Left lung (tissue), 4 donors: ENCODE measurements at regions not wholly inside any gene's neighbourhood (a gene's known extent, or its start where the extent isn't known, plus 50 kb on each side); places are given as distances from the start of the nearest gene placed in this dataset.

Experiments used
- ATAC-seq: fragments of 200-7000 bp; cut with Tn5 transposase; one replicate; pipeline ENCODE4 v1.9.1; 2020; ENCODE audit warnings: moderate library complexity
- DNase-seq, 4 donors: peaks; one replicate each; pipeline ENCODE4 v3.0.0-alpha.2; 2013 to 2020
- H3K27ac ChIP-seq, 2 donors: fragments of 200-600 bp; sonication (generic) in 1 of 2; one replicate each; pipeline versions ENCODE4 v1.5.0 to v1.8.0; 2020 to 2021
- H3K27me3 ChIP-seq, 2 donors: fragments of 200-600 bp; sonication (generic) in 1 of 2; one replicate each; pipeline versions ENCODE4 v1.5.0 to v1.8.0; 2020 to 2021
- H3K36me3 ChIP-seq, 2 donors: fragments of 200-600 bp; sonication (generic) in 1 of 2; one replicate each; pipeline versions ENCODE4 v1.5.0 to v1.8.0; 2020 to 2021
- H3K4me1 ChIP-seq, 2 donors: fragments of 200-600 bp; one replicate each; pipeline ENCODE4 v1.8.0; 2021
- H3K4me3 ChIP-seq, 2 donors: fragments of 200-600 bp; sonication (generic) in 1 of 2; one replicate each; pipeline versions ENCODE4 v1.5.0 to v1.8.0; 2020 to 2021; ENCODE audit warnings: mild to moderate bottlenecking in 1 of 2
- H3K9me3 ChIP-seq, 2 donors: fragments of 200-600 bp; sonication (generic) in 1 of 2; one replicate each; pipeline versions ENCODE4 v1.5.0 to v1.8.0; 2020 to 2021
- CTCF ChIP-seq, 2 donors: fragments of 200-600 bp; sonication (generic) in 1 of 2; IDR thresholded peaks; one replicate each; pipeline versions ENCODE4 v1.5.0 to v1.8.0; 2021; ENCODE audit warnings: antibody characterized with exemption in 2 of 2
- intact Hi-C, 2 donors: fragments of 100-400 bp; cut with DNase I; formaldehyde crosslinking; loops; one replicate each; pipeline versions ENCODE4 v1.11.2 to v1.14.2; 2022
- donor health status: DM: no; HTN: yes; CAD: no.
- donor health status: DM: no; HTN: no; CAD: no.

DNA sequence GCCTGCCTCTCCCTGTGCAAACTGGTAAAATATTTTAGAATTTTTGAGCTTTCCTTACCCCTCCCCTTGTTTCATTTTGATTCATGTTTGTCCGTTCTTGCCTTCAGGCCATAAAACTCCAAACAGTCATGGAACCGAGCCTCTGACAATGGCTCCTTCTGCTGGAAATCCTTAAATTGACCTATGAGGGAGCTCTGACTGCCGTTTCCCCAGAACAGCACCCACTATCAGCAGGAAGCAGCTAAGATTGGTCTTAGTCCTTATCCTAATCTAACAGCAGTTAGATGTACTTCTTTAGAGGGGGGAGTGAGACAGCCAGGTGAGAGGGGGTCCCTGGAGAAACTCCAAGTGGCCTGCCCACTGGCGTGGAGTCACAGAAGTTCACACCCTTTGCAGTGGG, 106.7 kb downstream of the FAM174A start:
- no peaks in the 10 kb centered on the region for H3K9me3 ChIP-seq
- no peak overlapping the region for H3K4me3 ChIP-seq
- H3K4me1 ChIP-seq: no peaks in the 10 kb centered on the region
- no peaks in the 10 kb centered on the region for H3K36me3 ChIP-seq
- intact Hi-C loops: no loop called here
- TF ChIP-seq CTCF (IDR thresholded peaks at IDR 0.05): no peak
- no peak for DNase-seq
- no peak overlapping the region for H3K27ac ChIP-seq
- ATAC-seq: no peak
- no peaks in the 10 kb centered on the region for H3K27me3 ChIP-seq

DNA sequence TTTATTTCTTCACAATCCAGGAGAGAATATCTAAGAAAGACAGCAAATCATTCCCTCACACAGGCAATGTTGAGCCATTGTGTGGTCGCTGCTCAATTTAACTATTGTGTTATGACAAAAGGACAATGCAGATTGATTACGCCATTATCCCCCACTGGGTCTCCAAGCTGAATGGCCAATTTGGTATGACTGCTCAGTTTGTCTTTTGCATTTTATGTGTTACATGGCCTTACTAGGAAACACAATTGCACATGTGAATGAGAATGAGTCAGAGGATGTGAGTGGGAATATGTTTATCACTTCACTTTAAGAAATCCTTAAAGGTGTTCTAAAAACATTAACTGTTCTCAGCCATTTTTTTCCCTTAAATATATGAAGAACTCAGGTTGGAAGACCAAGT, 108.3 kb downstream of the FAM174A start:
- no peak for DNase-seq
- intact Hi-C loops: no loop called here
- no peak for ATAC-seq
- no peaks in the 10 kb centered on the region for H3K36me3 ChIP-seq
- TF ChIP-seq CTCF (IDR thresholded peaks at IDR 0.05): no peak
- H3K27me3 ChIP-seq: no peaks in the 10 kb centered on the region
- H3K4me1 ChIP-seq: peaks cover 0 to 9% of the 10 kb centered on the region in 2 donors
- no peaks in the 10 kb centered on the region for H3K9me3 ChIP-seq
- no peak overlapping the region for H3K4me3 ChIP-seq
- no peak overlapping the region for H3K27ac ChIP-seq

- no peaks in the 10 kb centered on the region for H3K27me3 ChIP-seq
- H3K36me3 ChIP-seq: no peaks in the 10 kb centered on the region
- no peak for TF ChIP-seq CTCF (IDR thresholded peaks at IDR 0.05)
- H3K4me1 ChIP-seq: peaks cover 0 to 9% of the 10 kb centered on the region in 2 donors
- DNase-seq (no peak), ATAC-seq (no peak)
- intact Hi-C loops: no loop called here
- H3K4me3 ChIP-seq: no peak overlapping the region
- H3K27ac ChIP-seq: no peak overlapping the region
- no peaks in the 10 kb centered on the region for H3K9me3 ChIP-seq
Observed at GRCh38 chr5:100644185-100644584, 109.0 kb downstream of the FAM174A start.

DNA sequence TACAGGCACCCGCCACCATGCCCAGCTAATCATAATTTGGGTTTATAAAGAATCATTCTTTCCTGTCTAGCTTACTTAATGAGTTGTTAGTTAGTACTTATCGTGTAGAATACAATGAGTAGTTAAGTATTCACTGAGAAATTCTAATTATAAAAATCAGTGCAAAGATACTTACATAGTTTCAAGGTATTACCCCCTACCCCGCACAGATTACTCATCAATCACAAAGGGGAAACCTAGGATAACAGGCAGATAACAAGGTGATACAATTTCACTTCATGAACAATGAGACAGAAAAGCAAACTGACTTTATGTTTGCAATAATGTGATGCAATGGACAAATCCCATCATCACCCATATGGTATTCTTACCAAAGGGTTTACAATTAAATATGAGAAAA, 109.6 kb downstream of the FAM174A start:
- no peak overlapping the region for H3K27ac ChIP-seq
- no peak for ATAC-seq
- DNase-seq: no peak
- H3K36me3 ChIP-seq: no peaks in the 10 kb centered on the region
- intact Hi-C loops: no loop called here
- peaks cover 0 to 9% of the 10 kb centered on the region in 2 donors for H3K4me1 ChIP-seq
- H3K4me3 ChIP-seq: no peak overlapping the region
- H3K27me3 ChIP-seq: no peaks in the 10 kb centered on the region
- no peaks in the 10 kb centered on the region for H3K9me3 ChIP-seq
- TF ChIP-seq CTCF (IDR thresholded peaks at IDR 0.05): no peak

DNA sequence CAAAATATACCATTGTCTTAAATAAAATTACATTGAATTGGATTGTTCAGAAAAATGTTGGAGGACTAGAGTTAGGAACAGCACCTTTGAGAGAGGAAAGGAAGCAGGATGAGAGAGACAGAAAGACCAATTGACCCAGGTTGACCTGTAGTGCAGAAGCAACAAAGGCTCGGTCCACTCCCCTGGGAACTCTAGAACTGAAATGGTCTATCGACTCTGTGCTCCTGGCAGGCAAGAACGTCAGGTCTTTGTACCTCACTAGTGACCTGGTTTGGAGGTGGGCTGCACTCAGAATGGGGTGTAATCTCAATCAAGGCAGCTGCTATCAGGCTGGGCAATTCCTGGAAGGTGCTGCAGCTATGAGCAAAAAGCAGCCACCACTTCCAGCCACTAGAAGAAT, 110.8 kb downstream of the FAM174A start:
- no peak for TF ChIP-seq CTCF (IDR thresholded peaks at IDR 0.05)
- Histone ChIP-seq H3K4me3 (no peak overlapping the region), H3K36me3 (no peaks in the 10 kb centered on the region), H3K27ac (no peak overlapping the region), H3K27me3 (no peaks in the 10 kb centered on the region), H3K9me3 (no peaks in the 10 kb centered on the region), H3K4me1 (peaks cover 0 to 9% of the 10 kb centered on the region in 2 donors)
- ATAC-seq: no peak
- DNase-seq: no peak
- intact Hi-C loops: no loop called here
